DND-41 (cell line): ENCODE measurements at regions not wholly inside any gene's neighbourhood (a gene's known extent, or its start where the extent isn't known, plus 50 kb on each side); places are given as distances from the start of the nearest gene placed in this dataset.

Experiments
- ATAC-seq: fragments of 200-7000 bp; cut with Tn5 transposase; 3 replicates; pipeline ENCODE4 v1.9.1; 2021; ENCODE audit warnings: low read depth; ENCODE audit not compliant: insufficient read depth
- DNase-seq: peaks from one replicate; pipeline ENCODE4 v3.0.0-alpha.2; 2020
- H2AFZ ChIP-seq: 2 replicates; pipeline ENCODE4 v1.6.0; 2012; ENCODE audit warnings: low read depth, low read length
- H3K27ac ChIP-seq: 2 replicates; pipeline ENCODE4 v1.5.1; 2012; ENCODE audit warnings: low read length, inconsistent platforms
- H3K27me3 ChIP-seq: fragments of 200-600 bp; sonication (generic); 2 replicates; pipeline ENCODE4 v1.6.0; 2012; ENCODE audit warnings: low read length, mild to moderate bottlenecking, inconsistent platforms; ENCODE audit not compliant: insufficient read depth, poor library complexity
- H3K36me3 ChIP-seq: 2 replicates; pipeline ENCODE4 v1.5.1; 2012; ENCODE audit warnings: low read length, inconsistent platforms; ENCODE audit not compliant: insufficient read depth
- H3K4me1 ChIP-seq: 2 replicates; pipeline ENCODE4 v1.5.1; 2012; ENCODE audit warnings: mild to moderate bottlenecking, low read length; ENCODE audit not compliant: insufficient read depth
- H3K4me2 ChIP-seq: 2 replicates; pipeline ENCODE4 v1.6.0; 2012; ENCODE audit warnings: mild to moderate bottlenecking, moderate library complexity, low read length, inconsistent platforms; ENCODE audit not compliant: insufficient read depth
- H3K4me3 ChIP-seq, 2 experiments: fragments of 200-600 bp in 1 of 2; shearing (Covaris generic) in 1 of 2; 2 replicates each; pipeline ENCODE4 v1.5.1; 2012 to 2016; ENCODE audit warnings: inconsistent platforms in 2 of 2, low read length in 2 of 2, mild to moderate bottlenecking in 2 of 2, low read depth in 1 of 2, moderate library complexity in 1 of 2
- H3K79me2 ChIP-seq: 2 replicates; pipeline ENCODE4 v1.6.0; 2012; ENCODE audit warnings: low read length, inconsistent platforms; ENCODE audit not compliant: insufficient read depth
- H3K9ac ChIP-seq: 2 replicates; pipeline ENCODE4 v1.6.0; 2012; ENCODE audit warnings: low read depth, mild to moderate bottlenecking, inconsistent platforms, low read length, moderate library complexity
- H3K9me3 ChIP-seq: 2 replicates; pipeline ENCODE4 v1.5.1; 2012; ENCODE audit warnings: low read length, moderate library complexity, mild to moderate bottlenecking, inconsistent platforms; ENCODE audit not compliant: insufficient read depth, severe bottlenecking
- H4K20me1 ChIP-seq: 2 replicates; pipeline ENCODE4 v1.6.0; 2012; ENCODE audit warnings: low read length; ENCODE audit not compliant: insufficient read depth
- CTCF ChIP-seq: IDR thresholded peaks from 2 replicates; pipeline ENCODE4 v1.5.1; 2012; ENCODE audit warnings: borderline replicate concordance, low read length, moderate library complexity, mild to moderate bottlenecking; ENCODE audit not compliant: poor library complexity, severe bottlenecking; ENCODE audit errors: extremely low read depth
- EZH2 ChIP-seq: IDR thresholded peaks from 3 replicates; pipeline ENCODE4 v1.6.1; 2012; ENCODE audit warnings: borderline replicate concordance, low read depth, mild to moderate bottlenecking, moderate library complexity, low read length, inconsistent platforms; ENCODE audit not compliant: severe bottlenecking

DNA sequence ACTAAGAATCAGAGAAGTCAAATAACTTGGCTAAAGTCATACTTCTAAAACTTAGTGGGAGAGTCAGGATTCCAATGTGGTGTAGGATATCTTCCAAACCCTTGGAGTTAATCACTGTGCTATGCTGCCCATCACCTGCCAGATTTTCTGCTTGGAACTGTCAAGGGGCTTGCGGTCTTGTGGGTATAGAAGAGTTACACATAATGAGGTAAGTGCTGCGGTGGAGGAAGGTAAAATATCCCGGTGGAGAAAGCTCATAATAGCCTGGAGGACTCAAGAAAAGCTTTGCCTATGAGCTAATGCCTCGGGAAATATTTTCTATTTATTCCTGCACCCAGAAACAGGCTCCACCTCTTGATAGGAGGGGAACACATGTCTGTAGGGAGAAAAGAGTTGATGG lies 195.6 kb downstream of the UTP18 start:
- Histone ChIP-seq H3K4me2 (no peak overlapping the region), H3K9ac (no peak overlapping the region), H2AFZ (no peak overlapping the region), H3K79me2 (no peaks in the 10 kb centered on the region), H3K36me3 (no peaks in the 10 kb centered on the region), H3K27ac (no peak overlapping the region), H3K4me3 (no peak overlapping the region), H3K9me3 (no peaks in the 10 kb centered on the region), H3K27me3 (no peaks in the 10 kb centered on the region), H4K20me1 (no peaks in the 10 kb centered on the region), H3K4me1 (no peaks in the 10 kb centered on the region)
- ATAC-seq (no peak), DNase-seq (no peak)
- TF ChIP-seq EZH2 (no peak), CTCF (no peak)

DNA sequence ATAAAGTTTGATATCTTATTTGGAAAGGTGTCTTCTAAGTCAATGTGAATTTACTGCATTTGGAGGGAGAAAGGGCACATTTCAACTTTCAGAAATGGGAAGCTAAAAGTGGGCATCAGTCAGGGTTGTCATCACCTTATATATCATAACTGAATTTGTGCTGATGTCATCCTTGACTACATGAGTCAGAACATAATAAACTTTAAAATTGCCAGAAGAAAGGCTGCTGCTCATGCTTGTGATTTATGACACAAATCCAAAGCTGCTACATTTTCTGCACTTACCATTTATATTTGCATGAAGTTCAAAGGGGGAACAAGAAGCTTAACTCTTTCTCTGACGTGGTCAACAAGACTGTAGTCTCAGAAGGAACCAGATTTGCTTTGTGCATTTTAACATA lies 196.6 kb downstream of the UTP18 start:
- no peak for DNase-seq
- H3K4me1 ChIP-seq: peaks cover 4% of the 10 kb centered on the region
- no peak overlapping the region for H3K27ac ChIP-seq
- no peaks in the 10 kb centered on the region for H3K27me3 ChIP-seq
- H3K36me3 ChIP-seq: no peaks in the 10 kb centered on the region
- ATAC-seq: no peak
- no peak overlapping the region for H3K4me3 ChIP-seq
- no peaks in the 10 kb centered on the region for H3K9me3 ChIP-seq
- no peak overlapping the region for H2AFZ ChIP-seq
- TF ChIP-seq EZH2 (no peak), CTCF (no peak)
- H3K4me2 ChIP-seq: no peak overlapping the region
- H3K79me2 ChIP-seq: no peaks in the 10 kb centered on the region
- H3K9ac ChIP-seq: no peak overlapping the region
- no peaks in the 10 kb centered on the region for H4K20me1 ChIP-seq

GRCh38 chr17:51461578-51462004 lies 201.2 kb downstream of the UTP18 start:
- Histone ChIP-seq H3K27ac (no peak overlapping the region), H4K20me1 (no peaks in the 10 kb centered on the region), H3K79me2 (no peaks in the 10 kb centered on the region), H3K9ac (no peak overlapping the region), H3K9me3 (no peaks in the 10 kb centered on the region), H3K4me2 (peak overlapping the region; percentile 30; the same call in 1 of the 2 replicates), H3K4me1 (peaks cover 5% of the 10 kb centered on the region), H2AFZ (peak overlapping the region; percentile 54; the same call in 1 of the 2 replicates), H3K27me3 (no peaks in the 10 kb centered on the region), H3K4me3 (no peak overlapping the region), H3K36me3 (no peaks in the 10 kb centered on the region)
- DNase-seq: peak; percentile 78
- peak; percentile 99 for ATAC-seq
- TF ChIP-seq CTCF: peak; percentile 92
- no peak for TF ChIP-seq EZH2

- no peak for ATAC-seq
Observed at GRCh38 chr17:51463353-51463752, 203.0 kb downstream of the UTP18 start.

More at GRCh38 chr17:51463353-51463752, 203.0 kb downstream of the UTP18 start:
- Histone ChIP-seq H3K4me2 (no peak overlapping the region), H4K20me1 (no peaks in the 10 kb centered on the region), H3K36me3 (no peaks in the 10 kb centered on the region), H3K9ac (no peak overlapping the region), H3K4me3 (no peak overlapping the region), H3K27ac (no peak overlapping the region), H2AFZ (no peak overlapping the region), H3K79me2 (no peaks in the 10 kb centered on the region), H3K9me3 (no peaks in the 10 kb centered on the region), H3K4me1 (peaks cover 5% of the 10 kb centered on the region), H3K27me3 (no peaks in the 10 kb centered on the region)
- TF ChIP-seq CTCF: no peak
- no peak for DNase-seq
